Cerebellar cortex (tissue), 1 donor: ENCODE measurements at regions not wholly inside any gene's neighbourhood (a gene's known extent, or its start where the extent isn't known, plus 50 kb on each side); places are given as distances from the start of the nearest gene placed in this dataset.
A peak's percentile ranks its signal among the peaks of the same experiment; 100 is the strongest.

Experiments used
- DNase-seq: peaks from one replicate; pipeline ENCODE4 v3.0.0-alpha.2; 2015; ENCODE audit warnings: low spot score

DNA sequence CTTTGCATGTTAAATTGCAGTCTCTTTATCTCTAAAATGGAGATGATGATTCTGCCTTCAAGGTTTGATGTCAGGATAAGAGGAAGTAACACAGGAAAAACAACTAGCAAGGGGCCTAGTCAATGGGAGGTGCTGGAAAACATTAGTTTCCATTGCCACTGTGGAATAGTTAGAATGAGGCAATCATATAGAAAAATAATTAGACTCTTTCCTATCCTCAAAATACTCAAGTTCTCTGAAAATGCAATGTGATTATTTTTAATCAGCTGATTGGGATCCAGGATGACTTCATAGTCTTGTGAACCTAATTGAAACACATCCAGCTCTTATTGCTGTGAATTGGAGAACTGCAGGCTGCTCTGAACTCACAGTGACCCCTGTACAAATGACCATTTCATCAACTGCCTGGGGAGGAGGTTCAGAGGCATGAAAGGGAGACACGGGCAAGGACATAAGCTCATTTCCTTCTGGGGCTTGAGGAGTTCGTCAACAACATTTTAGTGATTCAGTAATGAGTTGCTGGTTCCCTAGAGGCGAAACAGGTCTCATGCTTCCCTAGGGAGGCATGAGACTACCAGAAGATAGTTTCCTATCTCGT, 422.5 kb downstream of the LPIN1 start:
- no peak for DNase-seq

DNA sequence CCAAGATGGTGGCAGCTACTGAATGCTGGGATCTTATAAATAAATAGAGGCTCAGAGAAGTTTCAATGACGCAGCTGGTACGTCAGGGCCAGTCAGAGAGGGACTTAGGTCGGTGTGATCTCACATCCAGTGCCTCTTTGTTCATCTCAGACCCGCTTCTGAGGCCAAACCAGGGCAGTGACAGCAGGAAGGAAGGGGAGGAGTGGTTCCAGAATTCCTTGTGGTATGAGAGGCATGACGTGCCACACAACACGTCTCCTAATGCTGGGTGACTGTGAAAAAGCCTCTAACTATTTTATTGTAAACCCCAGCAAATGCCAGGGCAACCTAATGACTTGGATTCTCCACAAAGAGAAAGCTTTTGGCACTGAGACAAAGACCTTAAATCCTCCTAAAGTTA, 423.3 kb downstream of the LPIN1 start:
- peak; percentile 20 for DNase-seq

DNA sequence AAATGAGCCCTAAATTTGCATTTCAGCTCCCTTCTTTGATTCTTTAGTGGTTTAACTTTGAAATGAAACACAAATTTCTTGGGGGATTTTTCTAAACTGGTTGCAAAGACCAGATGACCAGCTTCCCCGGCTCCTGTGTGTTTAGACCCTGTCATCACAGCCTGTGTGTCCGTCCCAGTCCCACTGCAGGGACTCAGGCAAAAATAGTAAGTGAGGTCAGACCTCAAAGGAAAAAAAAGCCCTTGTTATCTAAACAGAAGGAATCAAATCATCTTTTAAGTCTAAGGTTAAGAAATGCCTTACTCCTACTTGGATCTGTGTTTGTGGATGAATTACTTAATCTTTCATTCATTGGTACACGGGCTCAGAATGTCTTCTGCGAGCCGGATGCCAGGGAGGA, 423.7 kb downstream of the LPIN1 start:
- DNase-seq, result no peak

DNA sequence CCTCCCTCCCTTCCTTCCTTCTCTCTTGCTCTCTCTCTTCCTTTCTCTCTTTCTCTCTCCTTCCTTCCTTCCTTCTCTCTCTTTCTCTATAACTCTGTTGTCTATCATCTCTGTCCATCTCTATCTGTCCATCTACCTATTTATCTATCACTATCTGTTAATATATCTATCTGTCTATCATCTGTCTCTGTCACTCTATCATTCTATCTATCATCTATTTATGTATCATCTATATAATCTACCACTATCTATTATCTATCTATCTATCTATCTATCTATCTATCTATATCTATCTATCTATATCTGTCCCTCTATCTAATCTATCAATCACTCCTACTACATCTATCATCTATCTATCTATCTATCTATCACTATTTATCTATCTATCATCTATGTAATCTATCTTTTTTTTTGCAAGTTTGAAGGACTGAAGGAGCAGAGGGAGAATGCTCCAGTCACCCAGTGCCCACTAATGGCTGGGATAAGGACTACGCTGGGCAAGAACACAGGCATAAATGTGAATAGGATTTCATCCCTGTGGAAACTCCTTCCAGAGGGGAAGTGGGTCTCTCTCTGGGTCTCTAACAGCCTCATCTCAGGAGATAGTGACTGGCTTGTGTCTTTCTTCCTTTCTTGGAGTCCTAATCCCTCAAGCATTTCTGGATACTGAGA, 427.0 kb downstream of the LPIN1 start:
- DNase-seq, result no peak

DNA sequence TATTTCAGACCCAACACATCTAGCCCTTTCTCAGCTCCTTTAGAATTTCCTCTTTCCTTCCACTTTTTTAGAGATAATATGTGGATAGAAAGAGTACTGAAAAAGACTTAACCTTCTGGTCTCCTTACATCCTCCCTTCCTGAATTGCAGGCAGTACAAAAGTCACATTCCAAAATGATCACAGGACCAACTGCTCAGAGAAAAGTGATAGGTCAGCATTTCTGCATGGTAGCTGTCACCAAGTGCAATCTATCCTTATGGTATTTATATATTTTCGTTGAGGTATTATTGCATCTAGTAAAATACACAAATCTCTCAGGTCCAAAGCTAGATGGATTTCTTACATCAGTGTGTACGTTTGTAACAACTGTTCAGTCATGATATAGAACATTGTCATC, 427.5 kb downstream of the LPIN1 start:
- no peak for DNase-seq

DNA sequence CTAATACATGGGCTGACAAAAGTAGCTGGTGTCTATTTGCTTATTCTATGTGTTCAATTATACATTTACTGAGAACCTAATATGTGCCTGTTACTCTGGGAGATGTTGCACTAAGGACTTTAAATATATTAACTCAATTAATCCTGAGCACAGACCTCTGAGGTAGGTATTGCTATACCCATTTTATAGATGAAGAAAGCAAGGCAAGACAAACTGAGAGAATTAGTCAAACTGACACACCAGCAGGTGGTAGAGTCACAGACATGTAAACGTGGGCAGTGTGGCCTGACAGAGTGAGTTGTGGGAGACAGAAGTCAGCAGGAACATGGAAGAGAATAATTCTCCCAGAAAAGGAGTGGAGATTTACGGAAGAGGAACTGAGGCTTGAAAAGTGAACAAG, 428.9 kb downstream of the LPIN1 start:
- no peak for DNase-seq

DNA sequence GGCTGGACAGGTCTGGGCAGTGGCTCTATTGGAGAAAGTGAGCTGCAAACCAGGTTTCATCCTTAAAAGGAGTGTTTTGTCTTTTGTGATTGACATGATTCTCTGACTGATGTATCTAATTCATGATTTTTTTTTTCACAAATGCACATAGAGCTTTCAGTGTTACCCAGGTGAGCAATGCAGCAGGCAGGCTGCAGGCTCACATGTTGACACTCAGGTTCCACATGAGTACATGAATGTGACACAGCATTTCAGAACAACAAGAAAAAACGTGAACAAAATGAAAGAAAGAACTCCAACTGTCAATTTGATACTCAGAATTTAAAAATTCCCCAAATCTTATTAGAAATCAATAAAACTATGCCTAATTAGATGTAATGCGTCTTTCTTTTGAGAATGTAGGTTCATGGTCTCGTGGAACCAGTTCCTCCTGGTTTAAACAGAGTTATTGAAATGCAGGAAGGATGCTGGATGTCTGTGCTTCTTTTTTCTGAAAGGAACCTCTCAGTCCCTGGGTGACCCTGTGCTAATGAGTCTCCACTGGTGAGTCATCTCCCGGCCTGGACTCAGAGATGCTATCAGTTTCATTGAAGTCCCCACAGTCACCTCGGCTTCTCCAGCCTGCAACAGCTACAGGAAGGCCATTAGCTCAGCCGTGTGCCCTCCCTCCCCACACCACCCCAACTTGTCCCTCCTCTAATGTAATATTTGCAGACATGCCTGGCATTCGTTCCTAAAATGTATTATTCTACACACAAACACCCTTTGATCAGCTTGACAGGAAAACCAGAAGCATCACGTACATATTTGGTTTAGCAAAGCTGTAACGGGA, 430.4 kb downstream of the LPIN1 start:
- DNase-seq, result peak; percentile 24

DNA sequence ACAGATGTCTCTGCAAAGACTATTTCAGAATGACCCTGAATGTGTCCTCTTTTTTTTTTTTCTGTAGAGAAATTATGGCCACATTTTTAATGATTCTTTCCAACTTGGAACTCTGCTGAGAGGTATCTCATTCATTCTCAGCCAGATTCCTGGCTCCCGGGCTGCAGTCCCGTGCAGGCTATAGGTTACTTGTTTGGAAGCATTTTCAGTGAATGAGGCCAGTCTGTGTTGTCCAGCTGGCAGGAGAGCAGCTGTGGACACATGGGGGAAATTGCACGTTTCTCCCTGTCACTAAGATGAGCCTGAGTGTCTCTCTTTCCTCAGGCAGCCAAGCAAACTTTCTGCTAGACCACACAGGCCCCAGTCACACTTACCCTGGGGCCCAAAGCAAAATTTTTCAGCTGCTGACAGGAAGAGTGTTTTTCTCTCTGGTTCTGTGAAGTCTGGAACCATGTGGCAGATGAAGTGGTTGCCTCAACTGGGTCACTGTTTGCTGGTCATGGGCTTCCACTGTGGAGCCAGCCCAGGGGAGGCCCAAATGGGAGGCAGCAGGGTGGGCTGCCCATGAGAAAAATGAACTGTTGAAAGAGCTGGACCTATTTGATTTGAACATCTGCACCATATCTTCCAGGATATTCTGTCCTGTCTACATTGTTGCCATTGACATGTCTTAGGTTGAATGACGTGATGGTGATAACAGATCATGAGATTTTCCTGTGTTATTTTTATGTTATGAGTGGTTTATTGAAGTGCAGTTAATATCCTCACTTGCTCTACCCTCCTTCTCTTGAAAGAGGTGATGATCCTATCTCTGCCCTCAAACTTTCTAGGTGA, 431.2 kb downstream of the LPIN1 start:
- DNase-seq, result no peak

DNA sequence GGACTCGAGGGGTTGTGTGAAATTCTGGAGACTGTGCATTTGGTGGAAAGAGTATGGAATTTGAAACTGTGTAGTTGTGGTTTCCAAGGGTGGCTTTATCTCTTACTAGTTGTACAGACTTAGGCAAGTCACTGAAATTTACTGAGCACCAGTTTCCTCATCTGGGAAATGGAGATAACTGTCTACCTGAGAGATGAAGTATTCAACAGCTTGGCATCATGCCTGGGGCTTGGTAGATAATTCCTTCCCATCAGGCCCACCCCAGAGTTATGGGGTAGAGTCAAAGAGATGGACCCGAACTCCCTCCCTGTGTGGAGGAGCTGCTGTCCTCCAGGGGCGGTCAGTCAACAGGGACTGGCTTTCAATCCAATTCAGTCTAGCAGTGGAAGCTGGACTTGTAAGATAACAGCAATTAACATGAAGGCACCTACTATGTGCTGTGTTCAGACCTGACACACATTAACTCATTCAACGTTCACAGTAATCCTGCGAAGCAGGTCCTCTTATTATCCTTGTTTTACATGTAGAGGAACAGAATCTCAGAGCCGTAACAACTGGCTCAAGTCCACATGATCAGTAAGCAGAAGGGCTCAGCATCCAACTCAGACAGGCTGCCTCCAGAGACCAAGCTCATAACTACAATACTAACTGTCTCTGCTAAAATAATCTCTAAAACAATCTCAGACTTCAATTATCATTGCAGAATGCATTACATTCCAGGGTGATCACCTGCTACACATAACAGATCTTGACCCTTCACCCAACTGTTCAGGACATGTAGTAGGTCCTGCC, 432.1 kb downstream of the LPIN1 start:
- peak; percentile 19 for DNase-seq

DNA sequence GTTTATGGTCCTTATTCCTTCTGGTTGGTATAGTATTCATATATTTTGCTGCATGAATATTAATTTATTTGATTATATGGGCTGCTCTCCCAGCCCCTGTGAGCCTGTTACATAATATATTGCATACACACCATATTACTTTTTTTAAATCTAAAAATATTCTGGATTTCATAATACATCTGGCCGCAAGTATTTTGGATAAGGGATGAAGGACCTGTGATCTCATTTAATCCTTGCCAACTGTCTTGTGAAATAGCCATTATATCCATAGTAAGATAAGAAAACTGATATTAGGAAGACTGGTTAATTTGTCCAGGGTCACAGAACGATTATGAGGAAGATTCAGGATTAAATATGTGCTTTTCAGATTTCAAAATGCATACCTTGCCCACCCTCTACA, 433.6 kb downstream of the LPIN1 start:
- DNase-seq, result no peak

DNA sequence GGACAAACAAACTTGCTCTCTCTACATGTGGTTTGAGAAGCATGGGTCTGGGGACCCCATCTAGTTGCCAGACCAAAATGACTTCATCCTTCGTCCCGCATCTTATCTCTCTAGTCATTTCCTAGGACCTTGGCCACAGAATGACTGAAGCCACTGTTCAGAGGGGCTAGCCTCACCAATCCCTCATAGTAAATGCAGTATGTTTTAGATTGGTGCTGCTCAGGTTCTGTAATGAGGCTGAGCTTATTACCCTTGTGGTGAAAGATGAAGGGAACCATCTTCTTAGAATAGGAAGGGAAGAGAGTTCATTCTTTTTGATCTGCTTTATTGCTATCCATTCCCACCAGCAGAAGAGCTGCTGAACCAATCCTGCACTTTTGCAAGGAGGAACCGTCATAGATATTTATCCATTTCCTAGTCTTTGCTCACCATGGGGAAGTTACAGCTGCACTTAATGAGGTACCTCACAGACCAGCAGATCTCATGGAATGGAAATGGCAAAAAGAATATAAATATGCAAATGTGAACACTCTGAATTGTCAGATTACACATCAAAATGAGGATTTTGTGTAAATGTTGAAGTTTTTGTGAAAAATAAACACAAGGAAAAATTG, 436.7 kb downstream of the LPIN1 start:
- DNase-seq, result no peak

DNA sequence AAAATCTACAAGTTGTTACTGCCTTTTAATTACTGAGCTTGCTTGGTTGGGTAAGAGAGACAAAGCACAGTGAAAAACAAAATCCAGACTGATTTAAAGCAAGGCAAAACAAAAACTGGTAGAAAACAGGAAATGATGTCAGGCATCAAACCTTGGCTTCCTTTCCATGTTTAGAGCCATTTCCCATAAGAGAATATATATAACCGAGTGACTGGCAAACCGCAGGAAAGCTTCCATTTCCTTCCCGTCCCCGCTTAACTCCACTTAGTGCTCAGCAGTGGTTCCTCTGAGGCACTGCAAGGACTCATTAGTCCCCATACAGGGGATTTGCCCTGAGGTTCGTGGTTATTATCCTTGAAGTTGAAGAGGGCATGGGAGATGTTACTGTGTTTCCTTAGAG, 446.3 kb downstream of the LPIN1 start:
- no peak for DNase-seq

DNA sequence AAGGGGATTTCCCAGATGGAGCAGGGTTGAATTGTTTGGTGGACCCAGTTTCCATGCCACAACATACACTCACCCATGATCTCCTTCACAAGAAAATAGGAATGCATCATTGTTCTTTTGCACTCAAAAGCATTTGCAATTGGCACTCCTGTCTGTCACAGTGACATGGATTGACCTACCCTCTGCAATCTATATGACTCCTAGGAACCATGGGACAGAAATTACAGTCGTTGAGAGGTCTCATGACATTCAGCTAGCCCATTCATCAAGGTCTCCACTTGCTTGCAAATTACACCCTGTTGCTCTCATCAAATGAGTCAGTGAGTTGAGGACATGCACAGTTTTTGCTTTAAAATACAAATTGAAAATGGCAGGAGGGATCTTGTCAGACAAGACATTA, 448.5 kb downstream of the LPIN1 start:
- no peak for DNase-seq

DNA sequence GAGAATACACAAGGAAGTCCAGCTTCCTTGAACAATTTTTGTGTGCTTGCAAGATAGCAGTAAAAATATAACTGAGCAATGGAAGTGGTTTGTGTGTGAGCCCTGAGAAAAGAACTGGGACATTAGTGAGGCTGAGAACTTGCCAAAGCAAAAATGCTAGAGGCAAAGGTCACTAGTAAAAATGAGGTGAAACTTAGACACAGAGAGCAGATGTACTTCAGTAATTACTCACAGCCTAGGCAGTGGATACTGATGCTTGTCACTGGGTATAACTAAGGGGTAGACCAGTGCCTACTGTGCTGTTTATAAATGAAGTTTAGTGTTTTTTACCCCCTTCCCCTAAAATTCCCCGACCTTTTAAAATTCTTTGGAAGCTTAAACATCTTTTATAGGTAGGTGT, 450.1 kb downstream of the LPIN1 start:
- no peak for DNase-seq

DNA sequence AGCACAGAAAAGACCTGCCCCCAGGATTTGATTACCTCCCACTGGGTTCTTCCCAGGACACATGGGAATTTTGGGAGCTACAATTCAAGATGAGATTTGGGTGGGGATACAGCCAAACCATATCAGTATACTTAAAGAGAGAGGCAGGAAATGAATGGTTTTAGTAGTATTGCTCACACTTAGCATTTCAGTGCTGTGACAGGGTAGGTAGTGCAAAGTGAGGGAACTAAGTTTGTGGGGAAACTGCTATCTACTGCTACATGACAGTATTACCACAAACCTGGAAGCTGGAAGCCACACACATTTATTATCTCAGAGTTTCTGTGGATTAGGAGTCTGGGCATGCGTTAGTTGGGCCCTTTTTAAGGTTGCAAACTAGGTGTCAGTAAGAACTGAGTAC, 450.7 kb downstream of the LPIN1 start:
- DNase-seq, result no peak

DNA sequence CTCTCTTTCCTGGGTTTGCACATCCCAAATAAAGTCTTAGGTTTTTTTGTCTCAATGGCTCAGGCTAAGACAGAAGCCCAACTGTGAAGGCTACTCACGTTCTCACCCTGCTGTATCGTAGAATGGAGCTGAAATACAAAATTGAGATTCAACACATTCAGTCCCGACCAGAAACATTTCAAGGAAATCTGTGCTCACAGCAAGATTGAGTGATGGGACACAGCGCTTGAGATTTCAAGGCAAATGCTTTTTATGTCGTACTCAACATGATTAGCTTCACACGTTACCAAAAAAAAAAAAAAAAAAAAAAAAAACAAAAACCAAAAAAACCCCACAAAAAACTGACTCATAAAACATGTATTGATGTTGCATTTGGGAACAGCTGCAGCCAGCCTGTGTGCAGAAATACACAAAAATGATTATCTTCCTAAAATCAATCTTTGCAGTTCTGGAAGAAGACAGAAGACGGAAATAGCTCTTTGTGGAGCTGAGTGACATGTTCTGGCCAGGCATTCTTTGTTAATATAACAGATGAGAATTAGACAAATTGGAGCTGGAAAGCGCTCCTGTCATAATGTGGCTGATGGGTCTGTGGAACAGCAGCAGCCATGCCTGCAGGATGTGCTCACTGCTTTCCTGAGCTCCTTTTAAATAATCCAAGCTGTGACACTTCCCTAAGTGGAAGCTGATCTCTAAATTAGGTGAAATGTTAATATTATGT, 453.2 kb downstream of the LPIN1 start:
- DNase-seq, result no peak

DNA sequence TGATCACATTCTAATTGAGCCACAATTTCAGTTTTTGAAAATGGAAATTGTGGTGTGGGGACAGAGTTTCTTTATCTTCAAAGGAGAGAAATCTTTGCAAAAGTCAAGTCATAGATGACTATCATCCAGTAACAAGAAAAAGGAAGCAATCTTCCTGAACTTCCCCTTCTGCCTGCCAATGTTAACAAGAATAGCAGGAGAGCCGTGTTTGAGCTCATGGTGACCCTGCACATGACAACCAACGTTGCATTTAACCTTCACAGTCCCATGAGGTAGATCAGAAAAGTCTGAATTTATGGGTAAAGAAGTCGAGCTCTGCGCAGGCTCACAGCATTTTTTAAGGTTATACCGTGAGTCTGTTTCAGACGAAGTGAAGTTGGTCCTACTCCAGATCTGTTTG, 454.9 kb downstream of the LPIN1 start:
- no peak for DNase-seq

DNA sequence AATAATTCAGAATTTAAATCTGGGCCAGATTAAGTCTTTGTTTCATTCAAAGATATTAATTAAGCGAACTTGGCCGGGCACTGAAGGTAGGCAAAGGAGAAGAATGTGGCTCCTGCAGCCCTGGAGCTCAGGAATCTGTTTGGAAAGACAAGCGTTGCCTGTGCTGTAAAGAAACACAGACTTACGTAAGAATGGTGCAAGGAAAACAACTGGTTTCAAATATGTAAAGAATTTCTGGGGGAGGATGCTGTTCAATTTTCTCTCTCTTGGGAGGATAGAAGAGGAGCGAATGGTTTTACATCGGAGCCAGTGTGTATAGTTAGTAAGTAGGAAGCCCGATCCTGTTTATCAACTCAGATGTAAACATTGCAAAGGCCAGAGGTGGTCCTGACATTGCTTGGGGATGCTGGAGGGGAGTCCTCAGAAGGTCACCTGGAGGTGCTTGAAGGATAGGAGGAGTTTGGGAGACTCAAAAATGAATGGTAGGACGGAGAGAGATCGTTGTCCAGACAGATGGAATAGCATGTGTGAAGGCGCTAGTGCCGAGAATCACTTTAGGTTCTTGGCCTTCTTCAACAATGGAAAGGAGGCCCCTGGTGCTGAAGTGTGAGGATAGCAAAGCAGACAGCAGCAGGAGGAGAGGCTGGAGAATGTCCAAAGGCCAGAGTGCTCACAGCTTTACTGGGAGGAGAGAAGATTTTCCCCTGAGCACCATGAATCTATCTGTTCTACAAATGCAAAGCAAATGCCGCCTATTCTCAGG, 456.1 kb downstream of the LPIN1 start:
- DNase-seq, result no peak

DNA sequence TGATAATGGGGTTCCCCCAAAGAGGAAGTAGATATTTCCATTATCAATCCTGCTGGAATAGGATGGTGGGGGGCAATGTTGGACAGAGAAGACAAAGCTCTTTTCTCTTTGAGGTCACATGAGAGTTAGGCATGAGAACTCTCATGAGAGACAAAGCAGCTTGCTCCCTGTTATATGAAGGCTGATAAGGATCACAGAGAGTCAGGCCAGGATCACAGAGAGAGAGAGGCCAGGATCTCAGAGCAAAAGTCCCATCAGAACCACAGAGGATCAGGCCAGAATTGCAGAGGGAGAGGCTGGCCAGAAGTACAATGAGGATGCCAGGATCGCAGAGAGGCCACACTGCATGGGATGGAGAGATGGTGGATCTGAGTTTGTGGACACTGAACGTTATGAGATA, 457.1 kb downstream of the LPIN1 start:
- DNase-seq, result no peak

DNA sequence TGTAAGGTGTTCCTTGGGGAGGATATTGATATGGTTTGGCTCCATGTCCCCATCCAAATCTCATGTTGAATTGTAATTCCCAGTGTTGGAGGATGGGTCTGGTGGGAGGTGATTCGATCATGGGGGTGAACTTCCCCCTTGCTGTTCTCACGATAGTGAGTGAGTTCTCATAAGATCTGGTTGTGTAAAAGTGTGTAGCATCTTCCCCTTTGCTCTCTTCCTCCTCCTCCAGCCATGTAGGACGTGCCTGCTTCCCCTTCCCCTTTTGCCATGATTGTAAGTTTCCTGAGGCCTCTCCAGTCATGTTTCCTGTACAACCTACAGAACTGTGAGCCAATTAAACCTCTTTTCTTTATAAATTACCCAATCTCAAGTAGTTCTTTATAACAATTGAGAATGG, 458.7 kb downstream of the LPIN1 start:
- DNase-seq, result no peak
